MV-4-11 (cell line): ENCODE measurements at regions not wholly inside any gene's neighbourhood (a gene's known extent, or its start where the extent isn't known, plus 50 kb on each side); places are given as distances from the start of the nearest gene placed in this dataset.

Experiments
- DNase-seq: peaks from one replicate; lab custom pipeline; 2025; lab: John Stamatoyannopoulos, UW

GRCh38 chr2:14263053-14263452, 369.5 kb upstream of the LRATD1 start:
- no peak for DNase-seq

GRCh38 chr2:14270036-14270582, 362.4 kb upstream of the LRATD1 start:
- DNase-seq: no peak

- DNase-seq: no peak
Measured at GRCh38 chr2:14272396-14273075, 360.0 kb upstream of the LRATD1 start.

- no peak for DNase-seq
Measured at GRCh38 chr2:14273650-14274049, 358.9 kb upstream of the LRATD1 start.

- no peak for DNase-seq
Measured at GRCh38 chr2:14284244-14284643, 348.3 kb upstream of the LRATD1 start.

GRCh38 chr2:14285812-14286211, 346.7 kb upstream of the LRATD1 start:
- no peak for DNase-seq

GRCh38 chr2:14288016-14288415, 344.5 kb upstream of the LRATD1 start:
- peak; percentile 22 for DNase-seq

- no peak for DNase-seq
Measured at GRCh38 chr2:14292964-14293363, 339.6 kb upstream of the LRATD1 start.

- peak; percentile 19 for DNase-seq
Measured at GRCh38 chr2:14297340-14297739, 335.2 kb upstream of the LRATD1 start.

- no peak for DNase-seq
Measured at GRCh38 chr2:14297906-14298305, 334.6 kb upstream of the LRATD1 start.

GRCh38 chr2:14301331-14301730, 331.2 kb upstream of the LRATD1 start:
- DNase-seq: no peak

- peak; percentile 92 for DNase-seq
Measured at GRCh38 chr2:14303366-14304115, 329.0 kb upstream of the LRATD1 start.

GRCh38 chr2:14304326-14304725, 328.2 kb upstream of the LRATD1 start:
- peak; percentile 13 for DNase-seq

- peak; percentile 68 for DNase-seq
Measured at GRCh38 chr2:14306268-14306861, 326.2 kb upstream of the LRATD1 start.

GRCh38 chr2:14313341-14313740, 319.2 kb upstream of the LRATD1 start:
- DNase-seq: no peak

GRCh38 chr2:14316594-14316993, 315.9 kb upstream of the LRATD1 start:
- DNase-seq: peak; percentile 41

GRCh38 chr2:14321357-14321756, 311.2 kb upstream of the LRATD1 start:
- no peak for DNase-seq

- DNase-seq: peak; percentile 8
Measured at GRCh38 chr2:14322306-14322705, 310.2 kb upstream of the LRATD1 start.

- DNase-seq: peak; percentile 86
Measured at GRCh38 chr2:14324308-14324707, 308.2 kb upstream of the LRATD1 start.

GRCh38 chr2:14330884-14331283, 301.6 kb upstream of the LRATD1 start:
- DNase-seq: no peak

GRCh38 chr2:14336759-14337382, 295.6 kb upstream of the LRATD1 start:
- no peak for DNase-seq

- DNase-seq: no peak
Measured at GRCh38 chr2:14340703-14341102, 291.8 kb upstream of the LRATD1 start.
